SK-N-SH treated with all-trans-retinoic acid at 6 μM for 48 hours (cell line): ENCODE measurements at regions not wholly inside any gene's neighbourhood (a gene's known extent, or its start where the extent isn't known, plus 50 kb on each side); places are given as distances from the start of the nearest gene placed in this dataset.

ENCODE experiments used
- ATAC-seq: fragments of 200-7000 bp; cut with Tn5 transposase; 3 replicates; pipeline ENCODE4 v1.9.1; 2020; ENCODE audit warnings: mild to moderate bottlenecking, moderate library complexity
- ARNTL ChIP-seq: fragments of 450-650 bp; formaldehyde crosslinking; IDR thresholded peaks from 2 replicates; pipeline ENCODE4 v1.5.0; 2020; ENCODE audit warnings: low read depth, mild to moderate bottlenecking, moderate library complexity, borderline replicate concordance
- BACH2 ChIP-seq: fragments of 250-450 bp; sonication (Bioruptor Pico); IDR thresholded peaks from 2 replicates; pipeline ENCODE4 v1.9.0; 2021; ENCODE audit warnings: mild to moderate bottlenecking, borderline replicate concordance
- CREB5 ChIP-seq: fragments of 250-450 bp; sonication (Bioruptor Pico); IDR thresholded peaks from 2 replicates; pipeline ENCODE4 v1.5.1; 2020; ENCODE audit warnings: low read depth, mild to moderate bottlenecking, moderate library complexity
- CSDC2 ChIP-seq: fragments of 250-450 bp; sonication (Bioruptor Pico); IDR thresholded peaks from 2 replicates; pipeline ENCODE4 v1.5.0; 2020; ENCODE audit warnings: mild to moderate bottlenecking, moderate library complexity
- CSRNP3 ChIP-seq: fragments of 250-450 bp; sonication (Bioruptor Pico); IDR thresholded peaks from 2 replicates; pipeline ENCODE4 v1.5.1; 2021; ENCODE audit warnings: mild to moderate bottlenecking, moderate library complexity
- ESRRG ChIP-seq: fragments of 250-450 bp; sonication (Bioruptor Pico); IDR thresholded peaks from 2 replicates; pipeline ENCODE4 v1.6.1; 2021; ENCODE audit warnings: mild to moderate bottlenecking
- GLIS3 ChIP-seq: fragments of 250-450 bp; sonication (Bioruptor Pico); IDR thresholded peaks from 2 replicates; pipeline ENCODE4 v1.5.0; 2020; ENCODE audit warnings: mild to moderate bottlenecking, moderate library complexity
- ISL1 ChIP-seq: fragments of 250-450 bp; sonication (Bioruptor Pico); IDR thresholded peaks from 2 replicates; pipeline ENCODE4 v2.1.2; 2022; ENCODE audit warnings: mild to moderate bottlenecking, moderate library complexity
- OSR1 ChIP-seq: fragments of 250-450 bp; sonication (Bioruptor Pico); IDR thresholded peaks from 2 replicates; pipeline ENCODE4 v1.8.0; 2022; ENCODE audit warnings: moderate library complexity, mild to moderate bottlenecking, inconsistent platforms
- PPARA ChIP-seq: fragments of 250-450 bp; sonication (Bioruptor Pico); IDR thresholded peaks from 2 replicates; pipeline ENCODE4 v1.5.0; 2020; ENCODE audit warnings: mild to moderate bottlenecking, borderline replicate concordance
- RARB ChIP-seq: fragments of 250-450 bp; sonication (Bioruptor Pico); IDR thresholded peaks from 2 replicates; pipeline ENCODE4 v1.8.0; 2021; ENCODE audit warnings: mild to moderate bottlenecking, moderate library complexity
- SNAI2 ChIP-seq: fragments of 250-450 bp; sonication (Bioruptor Pico); IDR thresholded peaks from 2 replicates; pipeline ENCODE4 v1.5.0; 2020; ENCODE audit warnings: mild to moderate bottlenecking, moderate library complexity
- TCF4 ChIP-seq: fragments of 250-450 bp; sonication (Bioruptor Pico); IDR thresholded peaks from 2 replicates; pipeline ENCODE4 v1.8.0; 2021; ENCODE audit warnings: mild to moderate bottlenecking, moderate library complexity, borderline replicate concordance
- TOX ChIP-seq: fragments of 250-450 bp; sonication (Bioruptor Pico); IDR thresholded peaks from 2 replicates; pipeline ENCODE4 v1.8.0; 2021; ENCODE audit warnings: mild to moderate bottlenecking, moderate library complexity, borderline replicate concordance
- ZC3H10 ChIP-seq: fragments of 250-450 bp; sonication (Bioruptor Pico); IDR thresholded peaks from 2 replicates; pipeline ENCODE4 v1.5.1; 2021; ENCODE audit warnings: mild to moderate bottlenecking, moderate library complexity
- ZFP3 ChIP-seq: fragments of 250-450 bp; sonication (Bioruptor Pico); IDR thresholded peaks from 2 replicates; pipeline ENCODE4 v1.5.0; 2020; ENCODE audit warnings: mild to moderate bottlenecking, moderate library complexity
- ZNF565 ChIP-seq: fragments of 450-650 bp; formaldehyde crosslinking; conservative IDR thresholded peaks from 2 replicates; pipeline ENCODE4 v1.5.0; 2020; ENCODE audit warnings: low read depth, mild to moderate bottlenecking, moderate library complexity
- ZNF70 ChIP-seq: fragments of 450-650 bp; formaldehyde crosslinking; IDR thresholded peaks from 2 replicates; pipeline ENCODE4 v1.5.0; 2020; ENCODE audit warnings: mild to moderate bottlenecking, moderate library complexity
- ZNF8 ChIP-seq: fragments of 450-650 bp; formaldehyde crosslinking; IDR thresholded peaks from 2 replicates; pipeline ENCODE4 v1.5.0; 2020; ENCODE audit warnings: mild to moderate bottlenecking, moderate library complexity
- TF ChIP-seq, protein P1 (sequence below): fragments of 250-450 bp; sonication (Bioruptor Pico); IDR thresholded peaks from 2 replicates; pipeline ENCODE4 v1.8.0; 2020; ENCODE audit warnings: mild to moderate bottlenecking, moderate library complexity, borderline replicate concordance
- TF ChIP-seq, protein P2 (sequence below): fragments of 250-450 bp; sonication (Bioruptor Pico); IDR thresholded peaks from 2 replicates; pipeline ENCODE4 v1.8.0; 2021; ENCODE audit warnings: low read depth, mild to moderate bottlenecking, moderate library complexity, borderline replicate concordance

DNA sequence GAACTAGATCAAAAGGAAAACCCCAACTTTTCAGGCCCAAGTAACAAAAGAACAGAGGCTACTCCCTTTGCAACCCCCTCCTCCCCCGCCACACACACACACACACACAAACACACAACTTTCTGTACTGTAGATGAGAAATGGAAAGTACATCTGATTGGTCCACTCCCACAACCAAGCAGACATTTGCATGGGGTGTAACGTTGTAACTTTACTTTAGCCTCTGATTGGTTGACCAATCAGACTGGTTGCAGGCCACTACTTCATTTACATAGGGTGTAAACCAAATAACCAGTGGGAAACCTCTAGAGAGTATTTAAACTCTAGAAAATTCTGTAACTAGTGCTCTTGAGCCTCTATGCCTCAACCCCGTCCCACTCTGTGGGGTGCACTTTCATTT lies 425.5 kb downstream of the GXYLT1 start:
- no peak for ATAC-seq

DNA sequence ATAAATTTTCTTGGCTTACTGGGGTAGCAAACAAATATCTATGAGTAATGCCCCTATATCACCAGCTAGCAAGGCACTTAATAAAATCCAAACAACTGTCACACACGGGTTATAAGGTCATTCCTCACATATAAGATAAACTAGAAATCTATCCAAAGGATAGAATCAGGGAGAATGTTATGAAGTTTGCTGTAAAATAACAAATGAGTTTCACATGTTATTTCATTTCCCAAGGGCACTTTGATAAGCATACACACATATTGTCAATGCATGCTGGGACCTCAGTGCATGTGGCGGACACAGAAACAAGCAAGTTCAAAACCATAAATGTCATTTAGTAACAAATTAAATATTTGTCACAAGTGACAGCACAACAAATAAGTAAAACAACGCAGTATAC lies 429.4 kb downstream of the GXYLT1 start:
- no peak for ATAC-seq

More for the DNA sequence above, 425.5 kb downstream of the GXYLT1 start:
- TF ChIP-seq ZFP3 (CRISPR knock-in tag) (no peak), ESRRG (CRISPR knock-in tag) (no peak), CSDC2 (no peak), OSR1 (no peak), ARNTL (CRISPR knock-in tag) (no peak), SNAI2 (CRISPR knock-in tag) (no peak), RARB (CRISPR knock-in tag) (no peak), ISL1 (CRISPR knock-in tag) (no peak), BACH2 (CRISPR knock-in tag) (no peak), ZNF70 (no peak), PPARA (CRISPR knock-in tag) (no peak), CREB5 (CRISPR knock-in tag) (no peak), ZC3H10 (CRISPR knock-in tag) (no peak), ZNF8 (CRISPR knock-in tag) (no peak), CSRNP3 (CRISPR knock-in tag) (no peak), GLIS3 (CRISPR knock-in tag) (no peak), ZNF565 (CRISPR knock-in tag) (no peak)
- TF ChIP-seq, protein P1, sequence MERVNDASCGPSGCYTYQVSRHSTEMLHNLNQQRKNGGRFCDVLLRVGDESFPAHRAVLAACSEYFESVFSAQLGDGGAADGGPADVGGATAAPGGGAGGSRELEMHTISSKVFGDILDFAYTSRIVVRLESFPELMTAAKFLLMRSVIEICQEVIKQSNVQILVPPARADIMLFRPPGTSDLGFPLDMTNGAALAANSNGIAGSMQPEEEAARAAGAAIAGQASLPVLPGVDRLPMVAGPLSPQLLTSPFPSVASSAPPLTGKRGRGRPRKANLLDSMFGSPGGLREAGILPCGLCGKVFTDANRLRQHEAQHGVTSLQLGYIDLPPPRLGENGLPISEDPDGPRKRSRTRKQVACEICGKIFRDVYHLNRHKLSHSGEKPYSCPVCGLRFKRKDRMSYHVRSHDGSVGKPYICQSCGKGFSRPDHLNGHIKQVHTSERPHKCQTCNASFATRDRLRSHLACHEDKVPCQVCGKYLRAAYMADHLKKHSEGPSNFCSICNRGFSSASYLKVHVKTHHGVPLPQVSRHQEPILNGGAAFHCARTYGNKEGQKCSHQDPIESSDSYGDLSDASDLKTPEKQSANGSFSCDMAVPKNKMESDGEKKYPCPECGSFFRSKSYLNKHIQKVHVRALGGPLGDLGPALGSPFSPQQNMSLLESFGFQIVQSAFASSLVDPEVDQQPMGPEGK (CRISPR knock-in tag), result no peak
- TF ChIP-seq, protein P2, sequence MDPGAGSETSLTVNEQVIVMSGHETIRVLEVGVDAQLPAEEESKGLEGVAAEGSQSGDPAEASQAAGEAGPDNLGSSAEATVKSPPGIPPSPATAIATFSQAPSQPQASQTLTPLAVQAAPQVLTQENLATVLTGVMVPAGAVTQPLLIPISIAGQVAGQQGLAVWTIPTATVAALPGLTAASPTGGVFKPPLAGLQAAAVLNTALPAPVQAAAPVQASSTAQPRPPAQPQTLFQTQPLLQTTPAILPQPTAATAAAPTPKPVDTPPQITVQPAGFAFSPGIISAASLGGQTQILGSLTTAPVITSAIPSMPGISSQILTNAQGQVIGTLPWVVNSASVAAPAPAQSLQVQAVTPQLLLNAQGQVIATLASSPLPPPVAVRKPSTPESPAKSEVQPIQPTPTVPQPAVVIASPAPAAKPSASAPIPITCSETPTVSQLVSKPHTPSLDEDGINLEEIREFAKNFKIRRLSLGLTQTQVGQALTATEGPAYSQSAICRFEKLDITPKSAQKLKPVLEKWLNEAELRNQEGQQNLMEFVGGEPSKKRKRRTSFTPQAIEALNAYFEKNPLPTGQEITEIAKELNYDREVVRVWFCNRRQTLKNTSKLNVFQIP (CRISPR knock-in tag), result no peak

More for the DNA sequence above, 429.4 kb downstream of the GXYLT1 start:
- no peak for TF ChIP-seq CSRNP3 (CRISPR knock-in tag)
- TF ChIP-seq CSDC2, result no peak
- TF ChIP-seq GLIS3 (CRISPR knock-in tag), result no peak
- TF ChIP-seq RARB (CRISPR knock-in tag), result no peak
- no peak for TF ChIP-seq ESRRG (CRISPR knock-in tag)
- TF ChIP-seq ARNTL (CRISPR knock-in tag), result no peak
- no peak for TF ChIP-seq BACH2 (CRISPR knock-in tag)
- TF ChIP-seq PPARA (CRISPR knock-in tag), result no peak
- TF ChIP-seq, protein P2 (CRISPR knock-in tag), result no peak
- TF ChIP-seq TCF4 (CRISPR knock-in tag), result no peak
- no peak for TF ChIP-seq ZNF8 (CRISPR knock-in tag)
- no peak for TF ChIP-seq TOX (CRISPR knock-in tag)
- TF ChIP-seq CREB5 (CRISPR knock-in tag), result no peak
- no peak for TF ChIP-seq ZNF70
- TF ChIP-seq ISL1 (CRISPR knock-in tag), result no peak
- TF ChIP-seq, all 23 proteins: peak for 0
